Kidney (tissue), 13 donors: ENCODE measurements at regions not wholly inside any gene's neighbourhood (a gene's known extent, or its start where the extent isn't known, plus 50 kb on each side); places are given as distances from the start of the nearest gene placed in this dataset.

ENCODE experiments used
- DNase-seq, 5 donors: peaks; one replicate each; pipeline ENCODE4 v3.0.0-alpha.2; 2013 to 2020
- FAIRE-seq: peaks from 2 replicates; lab custom pipeline; 2012; peaks lifted over from hg19 to GRCh38; lab: Jason Lieb, UNC
- H3K27ac ChIP-seq, 2 donors: one replicate each; pipeline ENCODE4 v1.7.0; 2013; ENCODE audit warnings: low read depth in 2 of 2, low read length in 2 of 2, inconsistent platforms in 1 of 2
- H3K27me3 ChIP-seq: one replicate; pipeline ENCODE4 v1.7.1; 2013; ENCODE audit warnings: low read length, inconsistent platforms; ENCODE audit not compliant: control insufficient read depth, insufficient read depth
- H3K36me3 ChIP-seq, 3 donors: one replicate each; pipeline versions ENCODE4 v1.7.0 to v1.7.1; 2013; ENCODE audit warnings: low read length in 3 of 3, control low read depth in 1 of 3, inconsistent platforms in 1 of 3; ENCODE audit not compliant: insufficient read depth in 3 of 3, control insufficient read depth in 2 of 3
- H3K4me1 ChIP-seq, 3 donors: one replicate each; pipeline versions ENCODE4 v1.7.0 to v1.7.1; 2013; ENCODE audit warnings: low read length in 3 of 3, inconsistent platforms in 1 of 3, low read depth in 1 of 3; ENCODE audit not compliant: control insufficient read depth in 2 of 3, insufficient read depth in 2 of 3
- H3K4me3 ChIP-seq, 3 donors: one replicate each; pipeline versions ENCODE4 v1.7.0 to v1.8.1; 2013; ENCODE audit warnings: low read length in 3 of 3, control low read depth in 1 of 3, inconsistent platforms in 1 of 3
- H3K9ac ChIP-seq, 3 donors: one replicate each; pipeline versions ENCODE4 v1.7.0 to v1.7.1; 2013; ENCODE audit warnings: low read length in 3 of 3, control low read depth in 1 of 3, inconsistent platforms in 1 of 3
- H3K9me3 ChIP-seq, 3 donors: one replicate each; pipeline versions ENCODE4 v1.7.0 to v1.7.1; 2013; ENCODE audit warnings: low read length in 3 of 3, control low read depth in 1 of 3, inconsistent platforms in 1 of 3; ENCODE audit not compliant: control insufficient read depth in 2 of 3, insufficient read depth in 1 of 3
- intact Hi-C: fragments of 100-400 bp; cut with DNase I; formaldehyde crosslinking; loops from one replicate; pipeline ENCODE4 v1.11.1; 2022
- TF ChIP-seq, protein P1 (sequence below): IDR thresholded peaks from 3 replicates; pipeline ENCODE4 v1.5.1; 2012; ENCODE audit warnings: mild to moderate bottlenecking, moderate library complexity, borderline replicate concordance; ENCODE audit not compliant: insufficient read depth; ENCODE audit errors: extremely low read depth
- donor health status: control.
- donor health status: control.
- donor health status: control.
- donor health status: control.
- donor health status: control.
- donor health status: DM: yes; HTN: yes; CAD: no.
- donor health status: Normal renal cell carcinoma (clear cell type).

DNA sequence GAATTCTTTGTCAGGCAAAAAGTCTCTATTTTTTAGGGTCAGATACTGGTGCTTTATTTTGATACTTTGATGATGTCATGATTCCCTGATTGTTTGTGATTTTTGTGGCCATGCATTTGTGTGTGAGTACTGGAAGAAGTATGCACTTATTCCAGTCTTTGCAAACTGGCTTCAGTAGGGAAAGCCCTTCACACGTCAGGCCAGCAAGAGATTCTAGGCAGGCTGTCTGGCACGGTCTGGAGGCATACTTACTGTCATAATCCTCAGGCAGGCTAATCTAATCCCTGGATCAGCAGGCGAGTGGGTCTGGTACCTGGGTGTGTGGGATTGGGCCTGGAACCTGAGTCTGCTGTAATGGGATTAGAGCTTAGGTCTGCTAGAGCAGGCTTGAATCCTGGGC, 391.8 kb upstream of the MMS22L start:
- FAIRE-seq (no peak), DNase-seq (no peak)
- intact Hi-C loops, result no loop called here
- no peak overlapping the region for H3K27ac ChIP-seq
- H3K4me1 ChIP-seq, result no peaks in the 10 kb centered on the region
- H3K36me3 ChIP-seq, result no peaks in the 10 kb centered on the region
- H3K9me3 ChIP-seq, result no peaks in the 10 kb centered on the region
- TF ChIP-seq, protein P1, sequence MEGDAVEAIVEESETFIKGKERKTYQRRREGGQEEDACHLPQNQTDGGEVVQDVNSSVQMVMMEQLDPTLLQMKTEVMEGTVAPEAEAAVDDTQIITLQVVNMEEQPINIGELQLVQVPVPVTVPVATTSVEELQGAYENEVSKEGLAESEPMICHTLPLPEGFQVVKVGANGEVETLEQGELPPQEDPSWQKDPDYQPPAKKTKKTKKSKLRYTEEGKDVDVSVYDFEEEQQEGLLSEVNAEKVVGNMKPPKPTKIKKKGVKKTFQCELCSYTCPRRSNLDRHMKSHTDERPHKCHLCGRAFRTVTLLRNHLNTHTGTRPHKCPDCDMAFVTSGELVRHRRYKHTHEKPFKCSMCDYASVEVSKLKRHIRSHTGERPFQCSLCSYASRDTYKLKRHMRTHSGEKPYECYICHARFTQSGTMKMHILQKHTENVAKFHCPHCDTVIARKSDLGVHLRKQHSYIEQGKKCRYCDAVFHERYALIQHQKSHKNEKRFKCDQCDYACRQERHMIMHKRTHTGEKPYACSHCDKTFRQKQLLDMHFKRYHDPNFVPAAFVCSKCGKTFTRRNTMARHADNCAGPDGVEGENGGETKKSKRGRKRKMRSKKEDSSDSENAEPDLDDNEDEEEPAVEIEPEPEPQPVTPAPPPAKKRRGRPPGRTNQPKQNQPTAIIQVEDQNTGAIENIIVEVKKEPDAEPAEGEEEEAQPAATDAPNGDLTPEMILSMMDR, result no peak
- no peaks in the 10 kb centered on the region for H3K27me3 ChIP-seq
- H3K9ac ChIP-seq, result no peak overlapping the region
- H3K4me3 ChIP-seq, result no peak overlapping the region

DNA sequence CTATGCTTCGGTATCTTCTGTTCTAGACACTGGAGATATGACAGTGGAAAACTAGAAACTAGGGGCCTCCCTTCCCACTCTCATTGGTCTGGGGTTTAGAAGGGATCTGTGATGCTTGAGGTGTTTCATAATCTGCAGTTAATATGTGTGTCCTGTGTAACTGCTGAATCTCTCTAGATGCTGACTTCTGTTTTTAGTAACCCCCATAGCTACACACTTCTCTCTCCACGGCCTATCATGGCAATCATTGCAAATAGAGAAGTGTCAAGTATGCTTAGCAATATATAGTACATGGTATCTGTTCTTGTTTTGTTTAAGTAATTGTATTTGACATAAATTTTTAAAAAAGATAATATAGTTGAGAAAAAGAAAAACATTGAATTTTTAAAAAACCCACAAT, 394.6 kb upstream of the MMS22L start:
- FAIRE-seq, result no peak

DNA sequence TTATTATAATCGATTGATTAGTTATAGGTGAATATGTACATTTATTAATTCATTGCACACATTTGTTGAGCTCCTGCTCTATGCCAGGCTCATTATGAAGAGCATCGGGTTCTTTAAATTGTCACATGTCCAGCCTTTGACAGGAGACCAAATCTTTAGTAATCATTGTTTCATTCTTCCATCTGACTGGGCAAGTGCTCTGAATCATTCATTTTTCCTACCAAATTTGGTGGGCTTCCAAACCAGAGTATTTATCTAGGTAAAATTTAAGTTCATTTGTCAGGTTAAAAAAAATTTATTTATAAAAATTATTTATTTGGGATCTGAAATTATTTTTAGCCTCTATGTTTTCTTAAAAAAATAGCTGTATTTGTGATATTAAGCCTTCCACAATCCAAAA, 404.9 kb upstream of the MMS22L start:
- Histone ChIP-seq H3K9me3 (no peaks in the 10 kb centered on the region), H3K9ac (no peak overlapping the region), H3K27ac (no peak overlapping the region), H3K27me3 (no peaks in the 10 kb centered on the region), H3K36me3 (no peaks in the 10 kb centered on the region), H3K4me3 (no peak overlapping the region), H3K4me1 (no peaks in the 10 kb centered on the region)
- FAIRE-seq (no peak), DNase-seq (no peak)
- intact Hi-C loops, result no loop called here
- TF ChIP-seq, protein P1, result no peak

More for the DNA sequence above, 394.6 kb upstream of the MMS22L start:
- Histone ChIP-seq H3K27me3 (no peaks in the 10 kb centered on the region), H3K27ac (no peak overlapping the region), H3K36me3 (no peaks in the 10 kb centered on the region), H3K9me3 (no peaks in the 10 kb centered on the region), H3K4me3 (no peak overlapping the region), H3K4me1 (no peaks in the 10 kb centered on the region), H3K9ac (no peak overlapping the region)
- DNase-seq, result no peak
- intact Hi-C loops, result no loop called here
- TF ChIP-seq, protein P1, result no peak

DNA sequence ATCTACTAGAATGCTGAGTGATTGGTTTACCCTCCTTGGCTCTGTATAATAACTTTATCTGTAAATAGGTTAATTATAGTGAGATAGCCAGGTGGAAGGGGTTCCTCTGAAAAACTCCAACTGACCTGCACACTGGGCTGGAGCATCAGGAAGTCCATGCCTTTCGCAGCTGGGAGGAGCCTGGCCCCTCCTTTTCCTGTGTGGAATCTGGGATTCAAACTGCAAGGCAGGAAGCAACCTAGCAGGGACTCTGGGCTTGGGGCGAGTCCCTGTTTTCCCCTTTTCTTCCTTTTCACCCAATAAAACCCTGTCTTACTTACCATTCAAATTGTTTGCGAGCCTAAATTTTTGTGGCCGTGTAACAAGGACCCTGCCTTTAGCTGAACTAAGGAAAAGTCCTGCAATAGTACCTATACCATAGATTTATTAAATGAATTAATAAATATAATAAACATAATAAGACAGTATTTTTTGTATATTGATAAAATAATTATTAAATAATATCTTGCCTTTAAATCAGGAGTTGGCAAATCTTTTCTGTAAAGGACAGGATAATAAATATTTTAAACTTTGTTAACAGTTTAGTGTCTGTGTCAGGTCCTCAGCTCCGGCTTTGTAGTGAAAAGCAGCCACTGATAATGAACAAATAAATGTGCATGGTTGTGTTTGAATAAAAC, 406.2 kb upstream of the MMS22L start:
- intact Hi-C loops, result no loop called here
- H3K36me3 ChIP-seq, result no peaks in the 10 kb centered on the region
- H3K4me3 ChIP-seq, result no peak overlapping the region
- FAIRE-seq, result no peak
- H3K27me3 ChIP-seq, result no peaks in the 10 kb centered on the region
- H3K4me1 ChIP-seq, result no peaks in the 10 kb centered on the region
- DNase-seq, result no peak
- H3K9me3 ChIP-seq, result no peaks in the 10 kb centered on the region
- H3K27ac ChIP-seq, result no peak overlapping the region
- no peak overlapping the region for H3K9ac ChIP-seq
- TF ChIP-seq, protein P1, result no peak
